G401.6 (cell line): ENCODE measurements at regions not wholly inside any gene's neighbourhood (a gene's known extent, or its start where the extent isn't known, plus 50 kb on each side); places are given as distances from the start of the nearest gene placed in this dataset.
A peak's percentile ranks its signal among the peaks of the same experiment; 100 is the strongest.
"Not testable (repeated sequence)": the region's sequence is repeated elsewhere in the genome, so short reads cannot be mapped to it uniquely, and the experiment has no call there.

Experiments used
- FAIRE-seq: peaks from 2 replicates; lab custom pipeline; 2012; peaks lifted over from hg19 to GRCh38; lab: Jason Lieb, UNC

DNA sequence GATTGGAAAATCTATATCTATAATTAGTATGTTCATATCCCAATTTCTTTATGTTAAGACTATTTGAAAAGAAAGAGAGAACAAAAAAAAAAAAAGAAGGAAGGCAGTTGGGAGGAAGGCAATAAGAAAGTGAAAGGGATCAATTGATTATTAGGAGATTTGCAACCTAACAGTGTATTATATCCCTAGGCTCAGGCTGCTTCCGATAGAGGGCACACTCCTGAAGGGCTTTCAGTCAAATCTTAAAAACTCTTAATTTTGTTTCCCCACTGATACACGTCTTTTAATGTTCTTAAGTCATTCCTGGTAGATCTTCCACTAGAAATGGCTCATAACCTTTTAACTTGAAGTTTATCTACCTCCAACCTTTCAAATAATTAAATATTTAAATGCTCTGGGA lies 763.9 kb downstream of the BCL11A start:
- FAIRE-seq = no peak

DNA sequence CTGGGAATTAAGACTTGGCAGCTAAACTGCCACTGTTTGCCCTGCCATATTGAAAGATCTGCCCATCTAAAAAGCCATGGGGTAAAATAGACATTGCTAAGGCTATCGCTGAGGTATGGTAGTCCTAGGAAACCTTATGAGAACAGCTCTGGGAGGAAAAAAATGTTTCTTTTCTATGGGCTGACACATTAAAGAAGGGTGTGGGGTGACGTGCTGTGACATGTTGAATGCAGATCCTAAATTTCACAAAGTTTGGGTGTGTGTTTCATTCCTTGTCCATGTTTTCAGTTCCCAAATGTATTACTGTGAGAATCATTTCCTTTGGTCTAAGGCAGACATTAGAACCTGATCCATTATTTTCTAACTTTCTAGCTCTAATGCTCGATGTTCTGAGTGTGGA lies 766.4 kb downstream of the BCL11A start:
- FAIRE-seq = no peak

DNA sequence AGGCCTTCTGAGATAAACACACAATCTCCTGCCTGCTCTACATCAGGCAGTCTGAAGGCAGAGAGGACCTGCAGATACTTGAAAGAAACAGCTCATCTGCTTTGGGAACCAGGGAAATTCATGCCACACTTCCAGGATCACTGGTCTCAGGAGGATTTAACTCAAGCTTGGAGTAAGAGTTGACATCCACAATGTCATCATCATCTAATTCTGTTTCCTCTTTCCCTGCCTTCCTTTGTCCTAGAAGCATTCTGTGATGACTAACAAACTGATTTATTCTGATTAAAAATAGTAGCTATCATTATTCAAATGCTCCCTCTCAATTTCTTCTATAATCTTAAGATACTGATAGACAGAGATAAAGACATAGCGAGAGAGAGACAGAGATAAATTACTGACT lies 766.8 kb downstream of the BCL11A start:
- no peak for FAIRE-seq

DNA sequence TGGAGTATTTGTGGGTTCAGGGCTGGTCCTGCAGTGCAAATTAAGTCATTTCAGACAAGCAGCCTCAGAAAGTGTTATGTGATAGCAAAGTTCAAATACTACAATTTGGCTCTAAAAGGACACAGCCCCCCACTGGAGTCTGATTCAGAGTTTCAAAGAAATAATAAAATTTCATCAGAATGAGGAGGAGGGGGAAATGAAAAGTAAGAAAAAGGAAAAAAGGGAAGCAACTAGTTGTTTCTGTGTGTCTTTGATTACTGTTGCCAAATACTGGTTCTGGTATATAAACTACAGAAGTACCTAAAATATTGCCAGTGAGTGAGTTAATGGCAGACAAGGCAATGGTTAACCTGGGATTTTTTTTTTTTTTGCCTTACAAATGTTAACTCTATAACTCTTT lies 773.9 kb downstream of the BCL11A start:
- FAIRE-seq = no peak

DNA sequence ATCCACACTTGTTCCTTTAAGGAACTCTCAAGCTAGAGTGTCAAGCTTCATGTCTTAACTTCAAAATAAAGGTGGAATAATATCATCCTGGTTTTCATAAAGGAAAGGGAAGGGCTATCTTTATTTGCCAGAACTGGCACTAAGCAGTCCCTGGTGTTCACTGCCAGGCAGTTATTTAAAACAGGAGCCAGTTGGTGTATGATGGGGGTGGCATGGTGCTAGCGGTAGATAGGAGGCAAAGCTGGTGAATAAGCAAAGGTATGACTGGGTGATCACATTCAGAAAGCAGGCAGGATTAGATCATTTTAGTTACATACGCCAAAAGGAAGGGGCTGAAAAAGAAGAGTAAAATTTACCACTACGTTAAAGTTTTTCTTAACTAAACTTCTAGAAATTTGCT lies 776.3 kb downstream of the BCL11A start:
- no peak for FAIRE-seq

DNA sequence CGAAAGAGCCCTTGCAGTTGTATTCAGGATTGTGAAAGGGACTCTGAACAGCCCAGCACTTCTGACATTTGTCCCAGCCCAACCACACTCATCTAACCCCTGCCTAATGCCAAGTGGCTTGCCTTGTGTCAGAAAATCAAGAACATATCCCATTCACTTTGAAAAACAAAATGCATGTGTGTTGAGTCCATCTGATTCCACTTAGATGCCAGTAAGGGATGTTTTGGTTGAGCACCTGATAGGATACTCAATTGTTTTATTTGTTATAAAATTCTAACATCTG lies 776.8 kb downstream of the BCL11A start:
- no peak for FAIRE-seq

DNA sequence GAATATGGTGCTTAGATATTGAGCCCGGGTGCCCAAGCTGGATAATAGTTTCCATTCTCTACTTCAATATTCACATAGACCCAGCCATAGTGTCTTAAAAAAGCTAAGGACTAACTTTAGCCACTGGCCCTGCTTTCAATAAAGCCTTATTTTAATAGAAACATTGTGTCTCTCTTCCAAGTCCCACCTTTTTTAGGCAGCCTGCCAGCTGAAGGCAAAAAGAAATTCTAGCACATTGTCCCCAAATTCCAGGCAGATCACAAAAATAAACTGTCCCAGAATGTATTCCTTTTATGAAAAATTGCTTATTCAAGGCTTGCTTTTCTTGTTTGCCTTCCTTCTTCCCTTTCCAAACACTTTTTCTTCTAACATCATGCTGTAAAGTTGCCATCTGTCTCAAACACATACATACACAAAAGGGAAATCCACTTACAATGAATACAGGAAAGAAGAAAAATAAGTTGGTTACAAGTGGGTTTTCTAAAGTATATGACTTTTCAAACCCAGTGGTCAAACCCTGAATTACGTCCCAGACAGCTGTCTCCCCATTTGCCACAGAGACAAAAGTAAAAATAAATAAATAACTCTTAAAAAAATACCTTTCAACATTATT lies 778.5 kb downstream of the BCL11A start:
- peak; percentile 27 for FAIRE-seq

DNA sequence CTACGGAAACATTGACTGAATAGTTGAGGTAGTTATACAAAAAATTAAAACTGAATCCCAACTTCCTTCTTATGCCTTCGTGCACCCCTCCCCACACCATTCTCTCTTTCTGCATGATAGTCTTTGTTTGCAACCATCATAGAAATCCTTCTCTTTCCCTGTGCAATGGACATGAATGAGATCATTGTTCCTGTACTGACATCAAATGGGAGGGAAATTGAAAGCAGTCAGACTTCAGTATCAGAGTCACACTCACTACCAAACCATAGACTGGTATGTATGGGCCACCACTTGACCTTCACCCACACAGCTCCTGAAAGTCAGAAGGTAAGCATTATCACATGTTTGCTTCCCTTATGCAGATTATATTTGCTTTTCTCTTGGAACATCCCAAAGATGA lies 782.8 kb downstream of the BCL11A start:
- no peak for FAIRE-seq

DNA sequence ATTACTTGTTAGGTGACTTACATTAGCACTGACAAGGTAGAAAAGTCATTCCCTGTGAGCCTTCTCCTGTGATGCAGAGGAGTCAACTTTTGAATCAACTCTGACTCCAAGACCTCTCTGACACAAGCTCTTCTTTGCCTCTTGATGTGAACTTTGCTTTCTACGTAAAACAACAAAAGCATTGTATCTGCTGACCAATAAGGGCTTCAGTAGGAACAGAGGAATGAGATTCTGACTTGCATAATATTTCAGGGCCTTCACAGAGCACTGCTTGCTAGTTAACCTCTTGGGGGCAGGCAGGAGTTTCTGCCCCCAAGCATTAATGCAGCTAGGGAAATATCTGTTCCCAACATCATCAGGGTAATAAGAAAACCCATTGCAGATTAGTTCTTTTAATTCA lies 791.5 kb downstream of the BCL11A start:
- FAIRE-seq = no peak

DNA sequence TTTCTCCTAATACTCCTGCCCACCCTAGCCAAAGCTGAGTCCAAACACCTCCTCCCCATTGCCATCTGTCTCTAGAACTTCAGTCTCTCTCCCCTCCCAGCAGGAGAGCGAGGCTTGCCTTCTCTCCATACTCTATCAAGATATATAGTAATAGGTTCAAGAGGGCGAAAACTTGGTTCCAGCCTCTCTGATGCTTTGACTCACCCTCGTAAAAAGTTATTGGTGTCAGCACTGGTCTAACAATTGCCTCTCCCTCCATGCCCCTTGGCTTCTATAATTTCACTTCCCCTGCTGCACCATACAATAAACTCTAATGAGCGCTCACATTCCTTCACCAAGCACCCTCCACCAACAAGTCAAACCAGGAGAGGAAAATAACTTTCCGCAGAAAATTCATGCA lies 797.3 kb downstream of the BCL11A start:
- FAIRE-seq = no peak

DNA sequence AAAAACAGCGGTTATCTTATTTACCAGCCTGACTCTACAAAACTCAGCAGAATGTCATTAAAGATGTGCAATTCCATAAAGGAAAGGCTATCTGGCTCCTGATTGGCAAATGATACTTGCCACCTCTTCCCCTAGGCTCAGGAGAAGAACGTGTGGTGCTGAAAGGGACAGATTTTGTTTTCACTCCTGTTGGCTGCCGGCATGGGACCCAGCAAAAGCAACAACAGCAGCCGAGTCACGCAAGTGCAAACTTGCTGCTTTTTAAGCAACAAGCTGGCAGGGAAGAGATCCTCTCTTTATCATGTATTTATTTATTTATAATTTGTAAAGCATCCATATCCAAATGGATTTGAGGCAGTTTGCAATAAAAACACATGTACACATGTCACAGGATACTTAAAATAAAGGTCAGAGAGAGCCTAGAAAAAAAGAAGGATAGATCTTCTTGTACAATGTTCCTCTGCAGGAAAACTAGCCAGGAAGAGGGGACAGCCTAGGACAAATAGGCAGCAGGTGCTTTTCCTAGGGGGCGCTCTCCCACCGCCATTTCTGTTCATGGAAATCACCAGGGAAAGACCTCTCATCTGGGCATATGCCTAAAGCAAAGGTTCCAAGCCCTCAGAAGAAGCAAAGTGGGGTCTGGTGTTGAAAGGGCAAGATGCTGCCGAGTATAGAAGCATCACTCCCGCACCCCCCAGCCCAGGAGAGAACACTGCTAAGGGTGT lies 799.3 kb downstream of the BCL11A start:
- FAIRE-seq = no peak

DNA sequence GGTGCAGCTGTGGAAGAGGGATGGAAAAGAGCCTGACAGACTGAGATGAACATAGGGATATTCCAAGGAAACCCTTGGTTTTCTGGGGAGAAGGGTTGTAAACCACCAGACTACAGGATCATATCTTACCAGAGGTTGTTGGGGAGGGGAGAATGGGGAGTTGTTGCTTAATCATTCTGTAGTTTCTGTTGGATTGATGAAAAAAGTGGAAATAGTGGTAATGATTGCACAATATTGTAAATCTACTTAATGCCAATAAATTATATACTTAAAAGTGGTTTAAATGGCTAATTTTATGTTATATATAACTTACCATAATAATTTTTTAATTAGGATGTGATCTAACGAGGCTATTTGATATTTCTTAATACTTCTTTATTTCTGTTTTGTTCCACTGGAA lies 800.9 kb downstream of the BCL11A start:
- FAIRE-seq = no peak

DNA sequence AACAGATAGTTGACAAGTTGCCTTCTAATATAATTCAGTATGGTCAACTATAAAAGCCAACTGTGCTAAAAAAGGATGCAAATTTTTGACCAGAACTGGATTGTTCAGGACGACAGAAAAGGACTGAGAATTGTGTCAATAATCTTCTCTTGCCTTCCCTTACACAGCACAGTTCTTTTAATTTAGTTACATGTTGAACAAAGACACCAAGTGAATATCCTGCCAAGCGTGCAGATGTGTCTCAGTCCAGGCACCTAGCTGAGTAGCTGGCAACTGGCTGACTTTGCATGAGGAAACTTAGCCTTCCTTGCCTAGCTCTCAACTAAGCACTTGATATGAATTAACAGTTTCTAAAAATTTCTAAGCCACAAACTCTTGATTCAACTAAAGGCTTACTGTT lies 801.4 kb downstream of the BCL11A start:
- no peak for FAIRE-seq

DNA sequence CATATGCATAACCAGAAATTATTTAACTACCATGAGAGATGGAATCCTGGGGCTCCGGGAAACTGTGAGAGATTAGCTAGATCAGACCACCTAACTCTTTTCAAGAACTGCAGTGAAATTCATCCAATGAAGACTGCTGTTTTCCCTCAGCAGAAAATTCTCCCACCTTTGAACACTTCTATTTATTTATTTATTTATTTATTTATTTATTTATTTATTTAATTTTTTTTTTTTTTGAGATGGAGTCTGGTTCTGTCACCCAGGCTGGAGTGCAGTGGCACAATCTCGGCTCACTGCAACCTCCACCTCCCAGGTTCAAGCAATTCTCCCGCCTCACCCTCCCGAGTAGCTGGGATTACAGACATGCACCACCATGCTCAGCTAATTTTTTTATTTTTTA lies 802.2 kb downstream of the BCL11A start:
- FAIRE-seq = not testable (repeated sequence)

DNA sequence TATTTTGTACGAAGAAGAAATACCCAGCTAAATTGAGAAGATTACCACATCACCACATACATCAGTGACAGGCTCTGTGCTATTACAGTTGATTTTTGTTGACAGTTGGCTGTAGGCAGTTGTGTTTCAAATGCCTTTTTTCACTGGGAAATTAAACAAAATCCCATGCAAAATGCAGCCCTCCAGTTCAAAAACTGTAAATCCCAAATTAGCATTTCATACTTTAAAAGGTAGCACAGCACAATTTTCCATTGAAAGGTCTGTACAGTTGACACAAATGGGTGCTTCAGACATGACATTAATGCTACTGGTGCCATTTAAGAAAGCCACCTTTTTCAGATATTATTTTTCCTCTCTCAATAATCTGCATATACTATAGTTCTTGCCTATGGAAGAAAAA lies 807.2 kb downstream of the BCL11A start:
- no peak for FAIRE-seq

DNA sequence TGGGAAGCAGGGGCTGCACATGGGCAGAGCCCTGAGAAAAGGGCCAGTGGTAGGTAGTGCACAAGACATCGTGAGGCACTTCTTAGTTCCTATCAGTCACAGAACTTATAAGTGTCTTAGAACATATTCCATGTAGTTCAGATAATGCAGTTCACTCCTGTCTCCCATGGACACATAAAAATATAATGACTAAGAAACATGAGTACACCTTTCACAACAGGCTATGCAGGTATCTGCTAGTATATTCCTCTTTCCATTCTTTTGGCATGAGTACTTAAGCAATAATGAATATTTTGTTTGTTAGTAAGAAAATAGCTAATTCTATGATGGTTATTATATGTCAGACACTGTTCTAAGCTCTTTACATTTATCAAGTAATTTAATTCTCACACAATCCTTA lies 808.4 kb downstream of the BCL11A start:
- no peak for FAIRE-seq

DNA sequence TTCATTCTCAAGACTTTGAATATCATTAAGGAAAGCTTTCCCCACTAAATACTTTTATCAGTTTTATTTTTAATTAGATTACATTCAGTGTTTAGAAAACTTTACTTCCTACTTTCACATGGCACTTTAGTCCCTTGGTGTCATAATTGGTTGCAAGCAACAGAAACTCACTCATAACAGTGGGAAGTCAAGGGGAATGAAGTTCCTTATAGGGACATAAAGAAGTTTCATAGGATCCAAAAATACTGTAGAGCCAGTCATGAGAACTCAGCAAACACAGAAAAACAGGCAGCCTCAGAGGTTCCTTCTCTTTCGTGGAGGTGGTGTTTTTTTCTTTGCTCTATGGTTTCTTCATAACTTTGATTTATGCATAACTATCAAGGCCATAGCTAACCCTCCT lies 809.0 kb downstream of the BCL11A start:
- FAIRE-seq = no peak

DNA sequence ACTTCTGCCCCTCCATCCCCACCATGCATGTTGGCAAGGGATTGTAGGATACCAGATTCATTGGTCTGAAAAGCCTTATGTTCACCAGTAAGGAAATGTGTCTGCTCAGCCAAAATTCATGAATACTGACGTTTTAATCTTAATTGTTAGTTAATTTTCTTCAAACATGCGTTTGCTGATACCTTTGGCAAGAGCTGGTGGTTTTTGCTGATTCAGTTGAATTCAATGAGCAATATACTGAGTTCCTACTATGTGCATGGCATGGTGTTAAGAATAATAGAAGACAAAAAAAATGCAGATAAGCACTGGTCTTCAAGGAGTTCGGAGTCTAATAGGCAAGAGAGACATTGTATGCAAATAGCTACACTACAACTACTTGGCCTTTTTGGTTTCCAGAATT lies 811.6 kb downstream of the BCL11A start:
- FAIRE-seq = no peak

DNA sequence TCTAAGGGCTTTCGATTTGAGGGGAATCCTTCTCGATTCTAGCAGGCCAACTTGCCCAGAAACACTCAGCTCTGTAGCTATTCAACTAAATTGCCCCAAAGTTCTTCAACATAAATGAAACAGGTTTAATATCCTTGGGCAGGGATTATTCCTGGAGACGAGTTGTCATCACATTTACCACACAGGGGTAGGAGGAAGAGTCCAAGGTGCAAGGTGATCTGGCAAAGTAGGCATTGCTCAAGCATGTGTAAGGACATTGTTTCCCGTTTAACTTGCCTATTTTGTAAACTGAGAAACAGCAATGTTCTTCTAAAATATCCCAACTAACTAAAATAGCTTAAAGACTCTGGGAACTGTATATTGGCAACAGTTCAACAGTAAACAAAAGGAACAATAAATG lies 814.3 kb downstream of the BCL11A start:
- FAIRE-seq = no peak

DNA sequence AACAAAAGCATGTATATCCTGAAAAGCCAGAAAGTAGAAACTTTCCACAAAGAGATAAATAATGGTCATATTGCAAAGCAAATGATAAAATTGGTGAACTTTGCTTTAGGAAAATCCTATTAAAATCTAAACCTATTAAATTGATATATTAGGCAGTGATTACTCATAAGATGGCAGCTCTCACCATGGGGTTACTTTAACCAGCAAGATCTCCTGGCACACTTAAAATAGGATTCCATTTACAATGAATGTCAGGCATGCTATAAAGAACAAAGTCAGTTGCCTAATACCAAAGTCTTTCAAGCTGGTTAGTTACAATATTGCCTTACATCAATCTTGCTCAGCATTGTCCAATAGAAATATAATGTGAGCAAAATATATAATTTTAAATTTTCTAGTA lies 816.2 kb downstream of the BCL11A start:
- no peak for FAIRE-seq

DNA sequence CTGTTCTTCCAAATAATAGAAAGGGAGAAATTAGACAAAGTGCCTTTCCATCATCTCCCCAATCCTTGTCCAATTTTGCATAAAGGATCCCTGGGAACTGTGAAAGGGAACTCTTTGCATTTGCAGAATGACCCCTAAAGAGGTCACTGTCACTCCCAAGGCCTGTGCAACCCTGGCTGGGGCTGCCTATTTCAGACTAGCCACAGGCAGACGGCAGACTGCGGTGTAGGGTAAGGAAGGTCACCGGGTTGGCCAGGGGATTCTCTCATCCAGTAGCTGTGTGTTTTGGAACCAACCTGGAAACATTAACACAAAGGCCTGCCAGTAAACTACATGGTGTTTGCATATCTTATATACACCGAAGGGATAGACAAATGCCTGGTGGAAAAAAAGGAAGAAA lies 818.7 kb downstream of the BCL11A start:
- no peak for FAIRE-seq

DNA sequence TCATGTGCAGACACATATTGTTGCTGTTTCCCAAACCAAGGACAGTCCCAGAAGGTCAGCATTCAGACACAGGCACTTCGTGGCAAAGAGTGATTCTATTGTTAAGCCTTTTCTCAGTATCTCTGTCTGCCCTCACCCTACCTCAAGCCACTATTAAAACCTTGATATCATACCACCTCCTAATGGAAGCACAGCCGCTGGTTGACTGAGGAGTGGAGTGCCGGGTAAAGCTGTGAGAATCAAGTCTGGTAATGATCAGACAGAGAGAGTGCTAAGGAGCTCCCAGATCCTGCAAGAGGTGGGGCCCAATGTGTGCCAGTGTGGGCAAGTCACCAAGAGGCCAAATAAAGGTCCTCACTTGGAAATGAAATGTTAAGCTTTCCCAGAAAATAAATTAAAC lies 819.5 kb downstream of the BCL11A start:
- FAIRE-seq = no peak

DNA sequence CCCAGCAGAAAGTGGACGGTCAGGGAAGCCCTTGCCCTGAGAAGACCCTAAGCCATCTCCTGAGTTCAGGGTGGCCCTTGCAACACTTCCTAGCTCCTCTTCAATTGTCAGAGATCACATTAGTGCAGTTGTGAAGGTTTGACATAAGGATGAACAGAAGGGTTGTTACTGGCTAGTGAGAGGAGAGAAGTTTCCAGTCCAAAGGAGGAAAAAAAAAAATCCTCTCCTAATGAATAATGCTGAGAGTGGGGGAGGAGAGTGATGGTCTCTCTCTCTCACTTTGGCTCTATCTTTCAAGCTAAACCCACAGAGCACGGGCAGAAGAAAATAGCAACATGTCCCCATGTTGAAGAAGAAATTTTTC lies 819.9 kb downstream of the BCL11A start:
- FAIRE-seq = no peak

DNA sequence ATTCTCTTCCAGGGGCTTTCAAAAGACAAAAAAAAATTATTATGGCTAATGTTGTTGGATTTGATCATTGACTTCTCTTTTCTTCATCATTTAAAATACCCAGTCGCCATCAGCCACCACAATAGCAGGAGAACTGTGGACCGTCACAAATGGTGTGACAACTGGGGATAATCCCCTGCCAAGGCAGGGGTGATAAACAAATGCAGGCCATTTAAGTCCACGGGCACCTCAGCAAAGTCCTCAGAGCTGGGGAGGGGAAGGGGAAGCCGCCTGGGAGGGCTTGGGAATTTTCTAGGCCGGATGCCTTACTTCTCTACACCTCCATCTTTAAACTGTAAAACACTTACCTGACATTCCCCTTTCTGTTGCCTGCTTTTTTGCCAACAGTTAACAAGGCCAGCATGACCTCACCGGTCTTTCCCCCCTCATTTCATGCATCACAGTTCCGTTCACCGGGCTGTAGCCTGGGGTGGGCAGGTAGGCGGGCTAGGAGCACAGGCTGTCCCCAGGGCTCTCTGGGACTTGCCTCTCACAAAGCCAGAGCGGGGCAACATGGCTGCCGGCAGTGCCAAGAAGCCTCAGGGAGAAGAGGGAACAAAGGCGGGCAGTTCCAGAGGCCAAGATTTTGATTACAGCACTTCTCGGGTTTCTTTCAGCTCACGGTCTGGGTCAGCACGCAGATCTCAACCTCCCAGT lies 820.4 kb downstream of the BCL11A start:
- FAIRE-seq = no peak
